COLO668 (cell line): ENCODE measurements at regions not wholly inside any gene's neighbourhood (a gene's known extent, or its start where the extent isn't known, plus 50 kb on each side); places are given as distances from the start of the nearest gene placed in this dataset.
A peak's percentile ranks its signal among the peaks of the same experiment; 100 is the strongest.

Experiments used
- DNase-seq: peaks from one replicate; lab custom pipeline; 2025; ENCODE audit not compliant: unreplicated experiment; lab: John Stamatoyannopoulos, UW

DNA sequence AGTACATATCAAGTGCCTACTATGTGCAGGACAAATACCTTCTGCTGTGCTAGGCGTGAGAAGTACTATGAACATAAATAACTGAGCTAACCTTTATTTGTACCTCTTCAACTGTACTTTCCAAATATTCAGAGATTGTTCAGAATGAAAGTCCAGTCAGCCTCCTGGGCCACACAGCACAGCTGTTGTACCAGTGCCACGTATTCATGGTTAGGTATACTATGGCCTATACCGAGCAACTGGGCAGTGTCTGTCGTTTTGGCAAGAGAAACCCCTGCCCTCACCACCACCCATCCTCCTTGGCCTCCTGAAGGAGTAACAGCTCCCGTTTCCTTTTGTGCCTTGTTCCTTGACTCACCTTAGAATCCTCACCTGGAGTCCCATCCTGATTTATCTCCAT lies 53.0 kb downstream of the RASSF10 start:
- DNase-seq: no peak

- DNase-seq: no peak
Observed at GRCh38 chr11:13064593-13064992, 55.5 kb downstream of the RASSF10 start.

DNA sequence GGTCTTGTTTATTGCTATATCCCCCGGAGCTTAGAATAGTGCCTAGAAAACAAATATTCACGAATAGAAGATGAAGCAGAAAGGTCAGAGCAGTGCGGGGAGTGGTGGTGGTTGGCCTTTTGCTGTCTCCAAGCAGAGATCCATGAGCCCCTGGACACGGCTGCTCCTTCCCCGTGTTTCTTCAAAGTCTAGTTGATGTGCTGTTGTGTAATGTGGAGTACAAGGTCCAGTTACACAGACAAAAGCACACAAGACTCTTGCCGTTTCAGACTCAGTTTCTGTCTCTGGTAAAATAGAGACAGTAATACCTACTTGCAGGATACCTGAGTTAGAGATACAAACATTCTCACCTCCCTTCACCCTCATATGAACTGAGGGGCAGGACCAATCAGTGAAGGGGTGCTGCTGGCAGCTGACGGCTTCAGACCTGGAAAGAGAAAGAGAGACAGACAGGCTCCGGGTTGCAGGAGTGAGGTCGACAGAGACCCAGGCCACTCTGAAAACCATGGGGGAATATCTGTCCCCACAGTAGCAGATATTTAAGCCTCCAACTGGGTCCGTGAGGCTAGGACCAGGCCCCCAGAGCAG lies 56.2 kb downstream of the RASSF10 start:
- no peak for DNase-seq

DNA sequence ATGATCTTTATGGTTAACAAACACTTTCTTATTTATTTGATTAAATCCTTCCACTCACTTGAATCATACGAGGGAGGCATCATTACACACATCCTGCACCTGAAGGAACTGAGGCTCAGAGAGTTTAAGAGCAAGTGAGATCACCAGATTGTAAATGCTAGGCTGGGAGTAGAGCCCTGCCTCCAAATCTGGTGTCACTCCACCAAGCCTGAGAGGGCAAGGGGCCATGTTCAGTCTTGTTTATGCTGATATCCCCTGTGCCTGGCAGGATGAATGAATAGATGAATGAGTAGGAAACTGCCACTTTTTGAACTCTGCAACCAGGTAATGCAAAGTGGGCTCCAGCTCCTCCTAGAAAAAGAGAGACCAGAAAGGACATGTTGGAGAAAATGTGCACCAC lies 59.1 kb downstream of the RASSF10 start:
- no peak for DNase-seq

DNA sequence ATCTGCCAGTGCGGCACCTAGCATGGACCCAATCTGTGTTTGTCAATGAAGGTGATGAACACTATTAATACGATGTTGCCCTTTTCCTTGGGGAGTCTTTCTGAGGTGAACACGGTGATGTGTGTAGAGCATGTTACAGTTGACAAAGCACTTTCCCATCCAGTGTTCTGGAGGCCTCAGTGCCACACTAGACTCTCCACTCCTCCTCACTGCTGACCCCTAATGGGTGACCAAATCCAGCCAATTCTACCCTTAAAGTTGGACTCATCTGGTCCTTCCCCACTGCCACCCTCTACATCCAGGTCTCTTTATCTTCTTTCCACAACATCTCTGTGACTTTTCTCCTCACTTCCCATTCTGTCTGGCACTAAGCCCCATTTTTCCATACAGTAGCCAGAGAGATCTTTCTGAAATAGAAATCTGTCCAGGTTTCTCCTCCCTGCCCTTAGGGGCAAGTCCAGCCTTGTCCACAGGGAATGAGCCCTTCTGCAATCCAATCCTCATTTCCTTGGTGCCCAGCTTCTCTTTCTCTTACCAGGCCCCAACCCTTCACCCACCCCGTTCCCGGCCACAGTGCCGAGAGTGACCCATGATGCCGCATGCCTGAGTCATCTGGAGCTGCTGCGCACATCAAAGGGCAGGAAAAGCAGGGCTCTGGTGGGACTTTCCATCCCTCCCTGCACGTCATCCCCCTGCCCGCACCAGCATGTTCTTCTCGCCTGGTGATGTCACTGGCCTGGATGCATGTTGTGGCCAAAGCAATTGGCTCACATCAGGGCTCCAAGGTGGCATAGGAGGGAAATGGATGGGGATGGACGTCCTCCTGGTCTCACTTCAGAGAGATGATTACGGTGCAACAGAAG lies 64.2 kb downstream of the RASSF10 start:
- no peak for DNase-seq

DNA sequence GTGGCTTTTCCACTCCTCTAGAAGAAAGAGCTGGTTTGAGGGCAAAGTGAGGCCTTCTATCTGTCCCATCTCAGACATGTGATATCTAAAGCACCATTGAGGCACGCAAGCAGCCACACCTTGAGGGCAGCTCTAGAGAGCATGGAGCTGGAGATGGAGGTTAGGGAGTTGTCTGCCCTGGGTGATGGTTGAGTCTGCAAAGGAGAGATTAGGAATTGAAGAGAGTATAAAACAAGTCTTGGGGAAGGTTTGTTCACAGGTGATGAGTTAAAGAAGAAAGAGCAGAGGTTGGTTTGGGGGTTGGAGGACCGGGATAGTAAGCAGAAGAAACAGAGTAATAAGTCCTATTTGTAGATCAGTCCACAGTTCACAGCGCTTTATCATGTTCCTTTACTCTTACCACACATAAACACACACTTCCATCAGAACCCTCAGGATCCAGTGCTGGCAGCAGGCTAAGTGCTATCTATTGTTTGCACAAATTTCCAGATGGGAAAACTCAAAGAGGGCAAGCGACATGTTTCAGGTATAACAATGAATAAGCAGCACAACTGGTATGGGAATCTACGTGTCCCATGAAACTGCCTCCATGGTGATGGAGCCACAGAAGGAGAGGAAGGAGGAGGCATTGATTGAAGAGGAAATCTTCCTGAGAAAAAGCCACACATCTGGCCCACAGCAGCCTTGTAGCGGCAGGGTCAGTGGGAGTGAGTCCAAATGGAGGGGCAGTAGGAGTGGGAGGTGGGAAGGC lies 65.8 kb downstream of the RASSF10 start:
- no peak for DNase-seq

DNA sequence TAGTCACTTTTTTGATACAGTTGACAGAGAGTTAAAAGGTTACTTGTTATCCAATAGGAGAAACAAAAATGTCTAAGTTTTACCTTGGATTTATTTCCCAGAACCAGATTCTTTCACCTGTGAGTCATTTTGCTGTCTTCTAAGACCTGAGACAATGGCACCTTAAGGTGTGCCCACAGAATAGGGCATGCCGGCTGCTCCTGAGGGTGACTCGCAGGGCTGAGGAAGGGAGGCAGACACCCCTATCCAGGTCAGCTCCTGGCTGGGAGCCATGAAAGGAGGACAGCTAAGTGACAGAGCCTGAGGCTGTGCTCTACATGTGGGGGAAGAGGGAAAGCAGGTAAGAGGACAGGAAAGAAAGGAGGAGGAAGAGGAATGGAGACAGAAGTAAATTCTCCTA lies 67.8 kb downstream of the RASSF10 start:
- DNase-seq: no peak

- DNase-seq: no peak
Observed at GRCh38 chr11:13080861-13081260, 71.7 kb downstream of the RASSF10 start.

- DNase-seq: no peak
Observed at GRCh38 chr11:13082588-13082987, 73.5 kb downstream of the RASSF10 start.

- DNase-seq: no peak
Observed at GRCh38 chr11:13090228-13090708, 81.2 kb downstream of the RASSF10 start.

DNA sequence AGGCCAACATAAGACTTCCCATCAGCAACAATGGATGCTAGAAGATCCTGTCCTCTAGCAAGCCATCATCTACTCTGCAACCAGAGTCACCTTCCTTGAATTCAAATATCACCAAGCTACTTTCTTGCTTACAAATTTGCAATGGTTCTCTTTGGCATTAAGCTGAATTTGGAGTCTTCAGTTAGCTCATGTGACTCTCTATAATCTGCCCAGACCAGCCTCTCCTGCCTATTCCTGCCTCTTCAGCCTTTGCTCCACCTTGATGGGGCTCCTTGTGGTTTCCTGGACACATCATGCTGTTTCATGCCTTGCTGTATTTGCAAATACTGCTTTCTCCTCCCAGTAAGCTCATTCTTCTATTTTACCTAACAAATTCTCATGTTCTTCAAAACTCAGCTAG lies 82.3 kb downstream of the RASSF10 start:
- no peak for DNase-seq

DNA sequence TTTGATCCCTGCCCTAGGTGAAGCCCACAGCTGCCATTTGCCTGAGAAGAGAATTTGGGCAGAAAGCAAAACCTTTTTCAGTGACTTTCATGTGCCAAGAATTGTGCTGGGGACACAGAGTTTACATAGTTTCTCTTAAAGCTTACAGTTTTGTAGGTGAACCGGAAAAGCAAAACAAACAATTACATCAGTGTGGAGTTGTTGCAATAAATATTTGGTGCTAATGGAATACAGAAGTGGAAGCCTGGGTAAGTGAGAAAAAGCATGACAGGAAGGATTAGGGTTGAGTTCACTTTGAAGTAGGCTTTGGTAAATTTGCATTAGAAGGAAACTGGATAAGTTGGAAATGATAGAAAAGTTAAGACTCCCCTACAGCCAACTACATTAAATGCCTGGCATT lies 82.7 kb downstream of the RASSF10 start:
- DNase-seq: no peak

DNA sequence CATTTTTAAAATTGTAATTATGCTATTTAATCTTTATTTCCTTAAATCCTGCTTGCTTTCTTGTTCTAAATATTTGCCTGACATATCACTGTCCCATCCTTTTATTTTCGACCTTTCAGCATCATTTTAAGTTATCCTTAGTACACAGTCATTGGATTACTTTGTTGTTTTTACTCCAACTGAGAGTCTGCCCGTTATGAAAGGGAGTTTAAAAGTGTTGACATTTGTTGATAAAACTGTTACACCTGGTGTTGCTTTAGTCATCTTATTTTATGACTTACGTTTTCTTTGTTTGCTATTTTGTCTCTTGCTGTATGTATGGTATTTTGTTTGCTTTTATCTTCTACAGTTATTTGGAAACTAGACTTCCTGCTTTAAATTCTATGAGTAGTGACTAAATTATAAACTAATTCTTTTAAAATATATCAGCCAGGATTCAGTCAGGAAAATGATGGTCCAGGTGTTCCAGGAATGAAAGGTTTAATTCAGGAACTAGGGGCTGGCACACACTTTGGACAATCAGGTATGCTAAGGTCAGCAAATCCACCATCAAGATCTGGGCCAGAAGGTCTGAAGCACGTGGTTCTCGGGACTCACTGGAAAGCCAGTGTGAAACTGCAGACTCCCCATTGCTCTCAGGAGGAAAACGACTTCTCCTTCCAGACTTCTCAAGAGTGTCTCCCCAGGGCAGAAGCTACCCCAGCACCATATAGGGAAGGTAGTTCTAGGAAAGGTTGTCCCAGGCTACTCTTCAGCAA lies 86.0 kb downstream of the RASSF10 start:
- DNase-seq: peak; percentile 50

GRCh38 chr11:13098063-13098462 lies 88.9 kb downstream of the RASSF10 start:
- peak; percentile 40 for DNase-seq

DNA sequence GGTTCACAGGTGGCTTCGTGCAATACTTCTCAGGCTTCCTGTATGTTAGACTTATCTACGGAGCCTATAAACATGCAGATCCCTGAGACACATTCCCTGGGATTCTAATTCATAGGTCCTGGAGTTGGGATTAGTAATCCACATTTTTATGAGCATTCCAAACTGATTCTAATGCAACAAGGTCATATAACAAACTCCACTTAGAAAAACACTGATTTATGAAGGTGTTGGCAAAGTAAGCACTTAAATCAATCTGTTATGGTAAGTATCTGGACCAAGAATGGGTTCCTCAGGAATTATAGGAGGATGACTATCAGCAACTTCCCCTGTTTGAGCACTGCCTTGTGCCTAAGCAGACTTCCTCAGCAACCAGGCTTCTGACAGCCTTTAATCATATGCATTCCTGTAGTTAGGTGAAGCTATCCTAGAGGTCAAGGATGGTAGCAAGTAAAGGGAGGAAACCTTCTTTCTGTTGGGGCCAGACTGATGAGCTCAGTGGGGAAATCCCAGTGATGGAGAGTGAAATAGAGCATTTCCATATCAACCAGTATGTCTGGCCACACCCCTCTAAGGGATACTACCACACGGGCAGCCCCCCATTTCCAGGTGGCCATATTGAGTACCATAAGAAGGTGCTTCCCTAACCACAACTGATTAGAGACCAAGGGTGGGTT lies 89.6 kb downstream of the RASSF10 start:
- no peak for DNase-seq

DNA sequence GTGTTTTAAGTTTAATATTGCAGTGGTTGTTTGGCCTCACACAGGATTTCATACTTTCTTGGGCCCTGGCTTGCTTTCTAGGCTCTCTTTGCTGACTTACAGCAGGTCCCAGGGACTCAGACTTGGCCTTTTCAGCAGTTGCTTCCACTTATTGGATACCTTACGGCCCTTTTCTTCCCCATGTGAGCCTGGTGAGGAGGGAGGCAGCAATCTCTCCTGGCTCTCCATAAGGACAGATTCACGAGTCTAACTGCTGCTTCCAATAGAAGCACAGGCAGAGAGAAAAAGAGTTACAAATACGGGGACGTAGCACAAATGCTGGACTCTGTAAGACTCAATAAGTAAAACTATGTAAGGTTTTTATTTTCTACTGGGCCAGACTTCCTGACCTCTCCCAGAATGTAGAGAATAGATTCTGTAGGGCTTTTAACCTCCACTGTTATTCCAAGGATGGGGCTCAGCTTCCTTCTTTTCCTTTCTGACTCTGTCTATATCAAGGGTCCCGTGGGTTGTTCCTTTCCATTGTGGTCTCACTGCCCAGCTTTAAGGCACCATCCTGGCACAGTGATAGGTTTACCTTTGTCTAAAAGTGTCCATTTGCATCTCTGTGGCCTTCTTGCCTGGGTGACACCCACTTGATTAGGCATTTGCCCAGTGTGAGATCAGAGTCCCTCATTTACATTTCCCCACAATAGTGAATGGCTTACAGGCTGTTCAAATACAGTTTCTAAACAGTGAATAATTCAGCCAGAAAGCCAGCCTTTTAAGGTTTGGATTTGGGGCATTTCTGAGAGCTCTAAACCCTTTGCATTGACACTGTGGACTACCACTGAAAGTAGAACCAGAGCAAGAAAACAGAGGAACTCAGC lies 92.8 kb downstream of the RASSF10 start:
- DNase-seq: no peak

DNA sequence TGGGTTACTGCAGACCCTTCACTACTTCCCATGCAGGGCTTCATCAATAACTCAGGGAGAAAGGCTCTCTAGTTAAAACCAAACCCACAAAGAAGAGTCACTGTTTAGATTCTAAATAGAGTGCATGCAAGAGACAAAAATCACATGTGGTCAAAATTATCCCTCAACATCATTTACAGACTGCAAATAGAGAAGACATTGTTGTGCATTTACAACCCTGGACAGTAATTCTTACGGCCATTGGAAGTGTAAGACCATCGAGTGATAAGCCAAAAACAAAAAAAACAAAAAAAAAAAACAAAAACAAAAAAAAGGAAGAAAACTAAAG lies 93.4 kb downstream of the RASSF10 start:
- no peak for DNase-seq

GRCh38 chr11:13102865-13103539 lies 93.9 kb downstream of the RASSF10 start:
- no peak for DNase-seq

- no peak for DNase-seq
Observed at GRCh38 chr11:13103962-13104554, 94.9 kb downstream of the RASSF10 start.
